ENCODE measurements at regions not wholly inside any gene's neighbourhood (a gene's known extent, or its start where the extent isn't known, plus 50 kb on each side); places are given as distances from the start of the nearest gene placed in this dataset.
"Not testable (repeated sequence)": the region's sequence is repeated elsewhere in the genome, so short reads cannot be mapped to it uniquely, and the experiment has no call there.

DNA sequence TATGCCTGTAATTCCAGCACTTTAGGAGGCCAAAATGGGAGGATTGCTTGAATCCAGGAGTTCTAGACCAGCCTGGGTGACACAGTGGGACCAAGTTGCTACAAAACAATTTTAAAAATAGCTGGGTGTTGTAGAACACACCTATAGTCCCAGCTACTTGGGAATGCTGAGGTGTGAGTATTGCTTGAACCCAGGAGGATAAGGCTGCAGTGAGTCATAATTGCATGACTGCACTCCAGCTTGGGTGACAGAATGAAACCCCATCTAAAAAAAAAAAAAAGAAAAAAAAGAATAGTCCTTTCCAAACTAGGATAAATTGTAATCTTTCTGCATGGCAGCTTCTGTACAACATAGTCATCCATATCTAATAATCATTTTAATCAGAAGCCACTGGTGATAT, 270.1 kb upstream of the INTU start:
- peak; percentile 2 for DNase-seq (ENCODE audit: low read depth)

DNA sequence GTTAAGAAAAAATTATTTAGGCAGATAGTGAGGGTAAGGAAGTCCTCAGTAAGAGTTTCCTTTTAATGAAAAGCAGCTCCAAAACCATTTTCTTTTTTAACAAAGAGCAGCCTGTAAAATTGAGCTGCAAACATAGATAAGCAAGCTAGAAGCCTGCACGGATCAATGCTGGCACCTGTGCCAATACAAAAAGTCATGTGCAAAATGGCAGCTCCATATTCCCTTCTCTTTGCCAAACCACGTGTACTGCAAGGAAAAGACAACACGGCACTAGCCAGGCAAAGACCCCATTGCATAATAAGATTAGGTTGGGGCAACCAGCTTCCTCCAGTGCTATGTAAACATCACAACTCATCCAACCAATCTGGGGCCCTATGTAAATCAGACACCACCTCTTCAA, 268.4 kb upstream of the INTU start:
- DNase-seq (ENCODE audit: low read depth): no peak

DNA sequence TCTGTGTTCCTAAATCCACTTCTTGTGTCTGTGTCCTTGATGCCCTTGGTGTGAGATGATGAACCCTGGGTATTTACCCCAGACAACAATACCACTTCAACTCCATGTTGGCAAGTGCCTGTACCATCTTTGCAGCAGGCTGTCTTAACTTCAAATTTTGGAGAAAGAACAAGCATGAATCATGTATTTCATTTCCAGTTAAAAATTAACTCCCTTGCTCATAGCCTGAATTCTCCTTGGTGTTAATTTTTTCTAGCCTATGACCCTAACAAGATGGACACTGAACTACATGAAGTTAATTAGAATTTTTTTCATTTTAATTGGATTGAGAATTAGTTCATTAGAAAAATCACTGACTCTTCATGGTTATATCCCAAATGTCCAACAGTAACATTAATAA, 267.8 kb upstream of the INTU start:
- DNase-seq (ENCODE audit: low read depth): no peak

DNA sequence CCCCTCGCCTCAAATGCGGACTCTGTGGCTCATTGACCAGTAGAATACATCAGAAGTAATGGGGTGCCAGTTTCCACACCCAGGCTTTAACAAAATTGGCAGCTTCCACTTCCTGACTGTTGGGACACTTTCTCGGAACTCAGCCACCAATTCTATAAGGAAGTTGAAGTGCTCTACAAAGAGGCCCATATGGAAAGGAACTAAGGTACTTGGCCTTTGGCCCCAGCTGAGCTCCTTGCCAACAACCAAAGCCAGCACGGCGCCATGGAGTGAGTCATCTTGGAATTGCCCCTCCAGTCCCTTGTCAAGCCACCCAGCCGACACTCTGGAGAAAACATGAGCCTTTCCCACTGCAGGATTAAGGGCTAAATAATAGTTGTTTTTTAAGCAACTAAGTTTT, 262.2 kb upstream of the INTU start:
- peak; percentile 47 for DNase-seq (ENCODE audit: low read depth)

DNA sequence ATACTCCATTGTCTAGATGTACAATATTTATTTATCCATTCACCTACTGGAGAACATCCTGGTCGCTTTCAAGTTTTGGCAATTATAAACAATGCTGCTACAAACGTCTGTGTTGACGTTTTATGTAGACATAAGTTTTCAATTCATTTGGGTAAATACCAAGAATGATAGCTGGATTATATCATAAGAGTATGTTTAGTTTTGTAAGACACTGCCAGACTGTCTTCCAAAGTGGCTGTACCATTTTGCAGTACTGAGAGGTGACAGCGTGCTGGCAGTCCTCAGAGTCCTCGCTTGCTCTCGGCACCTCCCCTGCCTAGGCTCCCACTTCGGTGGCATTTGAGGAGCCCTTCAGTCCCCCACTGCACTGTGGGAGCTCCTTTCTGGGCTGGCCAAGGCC, 253.3 kb upstream of the INTU start:
- DNase-seq (ENCODE audit: low read depth): no peak

DNA sequence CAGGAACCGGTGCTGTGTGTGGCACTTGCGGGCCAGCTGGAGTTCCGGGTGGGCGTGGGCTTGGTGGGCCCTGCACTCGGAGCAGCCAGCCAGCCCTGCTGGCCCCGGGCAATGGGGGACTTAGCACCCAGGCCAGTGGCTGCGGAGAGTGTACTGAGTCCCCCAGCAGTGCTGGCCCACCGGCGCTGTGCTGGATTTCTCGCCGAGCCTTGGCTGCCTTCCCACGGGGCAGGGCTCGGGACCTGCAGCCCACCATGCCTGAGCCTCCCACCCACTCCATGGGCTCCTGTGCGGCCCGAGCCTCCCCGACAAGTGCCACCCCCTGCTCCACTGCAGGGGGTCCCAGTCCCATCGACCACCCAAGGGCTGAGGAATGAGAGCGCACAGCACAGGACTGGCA, 252.8 kb upstream of the INTU start:
- DNase-seq (ENCODE audit: low read depth): not testable (repeated sequence)

DNA sequence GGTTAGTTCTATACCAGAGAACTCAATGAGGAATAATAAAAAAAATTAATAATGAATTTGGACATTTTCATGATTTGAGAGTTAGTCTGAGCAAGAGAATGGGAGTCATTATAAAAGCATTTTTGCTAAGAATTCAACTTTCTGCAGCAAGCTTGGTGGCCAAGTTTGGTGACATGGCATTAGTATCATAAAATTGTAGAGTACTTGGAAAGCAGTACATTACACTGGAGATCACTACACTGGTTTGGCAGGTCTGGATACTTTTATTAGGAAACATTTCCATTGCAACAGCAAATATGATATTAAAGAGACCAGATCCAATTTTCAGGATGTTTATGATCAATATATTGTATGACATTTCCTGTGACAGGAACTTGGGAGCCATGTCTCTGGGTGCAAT, 249.1 kb upstream of the INTU start:
- DNase-seq (ENCODE audit: low read depth): no peak

DNA sequence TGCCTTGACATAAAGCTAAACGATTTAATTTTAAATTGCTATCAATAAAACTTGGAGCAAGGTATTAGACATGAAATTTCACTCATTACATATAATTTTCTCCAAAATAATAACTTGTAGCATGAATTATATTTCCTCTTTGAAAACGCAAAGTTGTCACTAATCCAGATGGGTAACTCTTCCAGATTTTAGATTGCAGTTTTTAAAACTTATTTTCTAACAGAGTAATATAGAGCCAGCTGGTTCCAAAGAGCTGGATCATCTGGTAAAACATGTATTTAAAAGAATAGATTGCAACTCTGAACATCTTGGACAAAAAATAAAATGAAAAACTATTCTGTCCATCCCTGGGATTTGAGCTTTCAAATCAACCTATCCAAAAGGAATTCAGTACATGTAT, 238.2 kb upstream of the INTU start:
- DNase-seq (ENCODE audit: low read depth): no peak

DNA sequence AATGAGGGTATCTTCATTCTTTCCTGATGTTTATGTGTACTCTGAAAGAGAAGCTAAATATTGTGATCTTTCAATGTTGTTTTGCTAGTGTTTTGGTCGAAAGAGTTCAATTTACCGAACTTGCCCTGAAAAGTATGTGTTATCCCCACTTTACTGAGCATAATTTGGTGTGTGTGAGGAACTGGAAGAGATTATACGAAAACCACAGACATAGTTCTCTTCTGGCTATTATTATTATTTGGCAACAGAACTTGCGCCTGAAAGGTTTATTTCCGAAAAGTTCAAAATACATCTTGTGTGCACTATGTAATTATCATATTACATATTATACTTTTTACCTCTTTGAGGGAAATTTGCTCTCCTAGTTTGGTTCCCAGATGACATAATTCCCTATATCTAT, 232.5 kb upstream of the INTU start:
- DNase-seq (ENCODE audit: low read depth): no peak

DNA sequence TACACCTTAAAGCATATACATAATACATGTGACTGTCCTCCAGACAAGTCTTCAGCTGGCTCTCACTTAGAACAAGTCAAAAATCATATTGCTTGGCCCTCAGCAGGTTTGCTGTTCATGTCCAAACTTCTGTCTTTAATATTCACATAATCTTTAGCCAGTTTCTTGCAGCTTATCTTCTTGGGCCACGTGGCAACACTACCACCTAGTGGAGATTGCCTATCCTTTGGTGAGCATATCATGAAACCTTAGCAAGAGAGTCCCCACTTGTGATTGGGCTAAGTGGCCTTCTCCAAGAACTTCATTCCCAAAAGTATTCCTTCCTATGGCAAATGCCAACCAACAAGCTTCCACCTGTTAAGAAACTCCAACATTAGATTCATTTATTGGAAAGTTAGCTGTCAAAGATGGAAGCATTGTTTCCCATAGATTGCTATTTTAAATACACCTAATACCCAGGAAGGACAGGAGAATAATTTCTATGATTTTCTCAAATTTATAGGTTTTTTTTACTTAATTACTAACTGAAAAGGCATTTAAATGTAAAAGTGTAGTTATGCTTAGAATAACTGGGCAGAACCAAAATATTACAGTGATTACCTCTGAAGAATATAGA, 231.9 kb upstream of the INTU start:
- DNase-seq (ENCODE audit: low read depth): peak; percentile 63

DNA sequence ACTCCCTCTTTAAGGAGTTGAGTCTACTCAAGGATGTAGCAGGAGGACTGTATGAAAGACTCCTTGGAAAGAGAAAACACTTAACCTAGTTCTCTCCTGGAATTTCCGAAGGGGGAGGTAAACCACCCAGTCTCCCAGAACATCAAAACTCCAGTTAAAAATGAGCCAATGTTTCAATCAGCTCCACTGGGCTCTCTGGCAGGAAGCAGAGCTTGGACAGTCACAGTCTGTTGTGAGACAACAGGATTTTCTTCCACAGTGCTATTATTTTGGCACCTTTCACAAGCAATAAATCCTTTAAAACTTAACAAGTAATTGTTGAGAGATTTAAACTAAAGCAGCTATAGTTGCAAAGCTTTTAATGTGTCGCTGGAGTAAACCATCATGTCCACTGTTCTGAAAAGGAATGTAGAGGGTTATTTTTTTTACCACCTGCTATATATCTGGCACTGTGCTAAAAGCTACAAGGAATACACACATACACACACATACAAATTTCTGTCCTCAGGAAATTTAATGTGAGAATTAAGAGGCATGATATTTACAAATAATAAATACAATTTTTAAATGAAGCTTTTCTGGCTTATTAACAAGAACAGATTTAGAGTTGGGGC, 229.2 kb upstream of the INTU start:
- no peak for DNase-seq (ENCODE audit: low read depth)

DNA sequence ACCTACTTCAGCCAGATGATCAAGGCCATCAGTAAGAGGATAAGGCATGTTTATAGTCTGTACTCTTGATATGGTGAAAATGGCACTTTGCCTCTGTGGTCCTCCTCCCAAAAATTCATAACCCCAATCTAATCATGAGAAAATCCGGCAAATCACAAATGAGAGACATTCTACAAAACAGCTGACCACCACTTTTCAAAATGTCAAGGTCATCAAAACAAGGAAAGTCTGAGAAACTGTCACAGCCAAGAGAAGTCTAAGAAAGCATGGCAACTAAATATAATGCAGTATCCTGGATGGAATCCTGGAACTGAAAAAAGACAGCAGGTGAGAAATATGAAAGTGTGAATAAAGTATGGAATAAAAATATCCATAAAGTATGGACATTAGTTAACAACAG, 226.6 kb upstream of the INTU start:
- DNase-seq (ENCODE audit: low read depth): no peak

DNA sequence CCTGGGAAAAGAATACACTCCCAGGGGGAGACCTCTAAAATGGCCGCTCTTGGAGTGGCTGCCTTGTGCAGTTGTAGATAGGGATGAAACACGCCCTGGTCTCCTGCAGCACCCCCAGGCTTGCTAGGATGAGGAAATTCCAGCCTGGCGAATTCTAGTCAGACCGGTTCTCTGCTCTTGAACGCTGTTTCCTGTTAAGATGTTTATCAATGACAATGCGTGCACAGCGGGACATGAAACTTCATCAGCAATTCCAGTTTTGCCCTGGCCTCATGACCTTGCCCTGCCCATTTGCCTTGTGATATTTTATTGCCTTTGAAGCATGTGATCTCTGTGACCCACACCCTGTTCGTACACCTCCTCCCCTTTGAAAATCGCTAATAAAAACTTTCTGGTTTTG, 225.2 kb upstream of the INTU start:
- not testable (repeated sequence) for DNase-seq (ENCODE audit: low read depth)

DNA sequence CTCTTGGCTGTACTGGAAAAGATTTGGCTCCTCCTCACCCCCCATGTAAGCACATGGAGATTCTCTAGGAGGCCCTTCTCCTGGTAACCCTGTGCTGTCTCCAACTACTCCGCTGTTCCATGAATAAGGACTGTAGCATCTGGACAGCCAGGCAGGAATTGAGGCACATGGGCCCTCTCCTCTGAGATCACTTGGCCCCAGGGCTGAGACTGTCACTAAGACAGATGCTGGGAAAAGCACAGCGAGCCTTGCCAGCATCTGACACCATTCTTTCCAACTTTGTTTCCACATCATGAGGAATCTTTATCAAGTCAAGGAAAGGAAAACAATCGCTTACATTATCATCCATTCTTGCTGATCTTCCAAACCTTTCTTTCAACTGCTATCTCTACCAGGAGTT, 222.6 kb upstream of the INTU start:
- no peak for DNase-seq (ENCODE audit: low read depth)

DNA sequence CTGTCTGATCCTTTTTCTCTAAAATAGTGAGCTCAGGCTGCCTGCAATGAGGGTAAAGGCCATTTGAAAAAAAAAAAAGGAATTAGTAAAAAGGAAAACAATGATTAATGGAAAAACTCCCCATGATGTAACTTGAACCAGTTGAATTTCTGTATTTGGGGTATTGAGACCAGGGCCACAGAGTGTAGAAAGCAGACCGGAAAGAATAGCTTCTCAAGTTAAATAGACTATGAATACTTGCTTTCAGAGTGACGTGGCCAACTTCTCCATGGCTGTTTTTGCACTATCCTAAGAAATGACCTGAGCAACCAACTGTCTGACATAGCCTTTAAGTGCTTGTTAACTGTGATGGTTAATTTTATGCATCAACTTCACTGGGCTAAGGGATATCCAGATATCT, 222.1 kb upstream of the INTU start:
- DNase-seq (ENCODE audit: low read depth): no peak

DNA sequence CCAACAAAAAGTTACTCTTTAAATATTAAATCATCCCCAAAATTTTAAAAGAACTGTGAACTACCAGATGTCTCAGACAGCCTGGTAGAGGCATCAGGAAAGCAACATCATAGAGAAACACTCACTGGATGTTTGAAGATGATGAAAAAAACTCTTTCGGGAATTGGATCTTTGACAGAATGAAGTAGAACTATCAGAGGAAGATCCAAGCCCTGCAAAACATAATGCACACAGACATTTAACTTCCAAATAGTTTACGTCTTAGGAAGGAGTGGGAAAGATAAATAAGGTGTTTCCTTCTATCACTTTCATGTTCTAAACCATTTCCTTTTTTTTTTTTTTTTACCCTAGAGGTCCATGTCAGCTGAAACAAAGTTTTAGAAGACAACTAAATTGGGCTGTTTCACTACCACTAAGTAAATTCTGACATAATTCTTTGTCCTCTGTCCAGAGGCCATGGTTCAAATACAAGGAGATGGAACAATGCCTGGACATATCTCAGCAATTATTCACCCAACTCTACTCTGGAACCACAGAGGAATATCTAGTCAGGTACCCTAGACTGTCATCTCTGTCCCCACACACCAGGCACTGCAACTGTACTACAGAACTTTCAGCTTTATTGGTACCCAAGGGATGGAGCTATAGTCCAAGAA, 217.7 kb upstream of the INTU start:
- no peak for DNase-seq (ENCODE audit: low read depth)

DNA sequence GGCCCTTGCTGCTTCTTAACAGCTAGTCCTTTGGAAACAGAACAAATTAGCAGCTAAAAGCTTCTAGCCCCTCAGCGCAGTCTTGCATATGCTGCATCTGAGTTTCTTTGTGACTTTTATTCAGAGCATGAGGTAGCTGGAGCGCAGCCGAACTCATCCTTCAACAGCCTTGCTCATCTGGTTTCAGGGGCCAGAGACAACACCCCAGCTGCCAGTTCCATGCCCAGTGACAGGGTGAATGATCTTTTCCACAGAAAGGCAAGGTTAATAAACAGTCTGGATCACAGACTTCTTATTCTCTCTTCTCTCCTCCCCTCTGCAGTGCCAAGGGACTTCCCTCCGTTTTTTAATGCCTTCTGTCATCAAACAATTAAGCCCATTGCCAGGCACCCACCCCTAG, 216.6 kb upstream of the INTU start:
- DNase-seq (ENCODE audit: low read depth): no peak

DNA sequence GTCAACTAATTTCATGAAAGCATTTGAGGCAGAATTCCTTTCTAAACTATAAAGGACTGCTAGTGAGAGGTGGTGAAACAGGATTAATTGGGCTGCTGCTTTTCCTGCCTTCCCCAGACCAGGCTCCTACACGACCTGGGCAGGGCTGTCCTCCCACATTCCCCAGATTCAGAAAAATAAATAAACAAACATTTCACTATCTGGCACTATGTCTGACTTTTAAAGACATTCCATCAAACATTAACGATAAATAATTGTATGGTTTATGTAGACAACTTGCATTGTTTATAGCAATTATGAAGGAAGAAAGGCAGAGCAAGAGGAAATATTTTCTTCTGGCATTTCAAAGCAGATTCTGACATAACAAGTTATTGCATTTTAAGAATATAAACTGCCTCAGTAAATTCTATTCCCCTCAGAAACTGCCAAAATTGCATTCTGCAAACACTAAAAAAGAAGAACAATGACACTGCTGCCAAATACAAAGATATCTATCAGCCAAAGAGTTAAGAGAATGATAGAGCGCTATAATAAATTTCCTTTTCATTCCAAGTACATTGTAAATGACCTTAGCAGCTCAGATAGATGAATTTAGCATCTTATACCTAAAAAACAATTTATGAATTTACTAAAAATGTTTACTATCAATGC, 214.7 kb upstream of the INTU start:
- no peak for DNase-seq (ENCODE audit: low read depth)

DNA sequence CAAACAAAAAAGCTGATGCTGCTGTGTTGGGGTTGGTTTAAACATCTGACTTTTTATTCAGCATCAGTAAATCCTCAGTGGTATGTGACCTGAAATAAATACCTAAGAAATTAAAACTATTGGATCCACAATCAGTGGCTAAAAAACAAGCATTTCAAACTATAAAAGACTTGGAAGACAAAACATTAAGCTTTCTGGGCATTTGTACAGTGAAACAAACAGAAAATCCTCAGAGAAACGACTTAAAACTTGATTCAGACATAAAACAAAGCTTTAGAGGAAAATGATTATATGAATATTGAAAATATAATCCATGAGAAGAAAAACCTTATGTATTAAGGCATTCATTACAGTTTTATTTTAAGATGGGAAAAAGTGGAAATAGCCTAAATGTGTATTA, 213.3 kb upstream of the INTU start:
- no peak for DNase-seq (ENCODE audit: low read depth)

DNA sequence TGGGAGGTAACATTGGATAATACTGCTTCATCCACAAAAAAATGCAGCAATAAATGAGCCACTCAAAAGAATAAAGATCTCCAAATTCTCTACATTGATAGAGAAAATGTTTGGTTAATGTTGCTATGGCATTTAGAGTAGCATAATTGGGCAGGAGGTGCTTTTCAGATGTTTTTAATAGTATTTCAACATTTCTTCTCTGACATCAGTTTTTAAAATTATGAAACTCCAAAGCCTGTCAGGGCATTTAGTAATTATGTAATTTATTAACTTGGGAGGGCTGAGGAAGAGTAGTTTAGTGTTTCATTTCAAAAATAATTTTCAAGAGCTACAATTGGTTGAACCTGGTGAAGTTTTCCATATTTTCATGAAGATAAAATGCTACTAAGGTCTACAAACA, 211.3 kb upstream of the INTU start:
- DNase-seq (ENCODE audit: low read depth): no peak

DNA sequence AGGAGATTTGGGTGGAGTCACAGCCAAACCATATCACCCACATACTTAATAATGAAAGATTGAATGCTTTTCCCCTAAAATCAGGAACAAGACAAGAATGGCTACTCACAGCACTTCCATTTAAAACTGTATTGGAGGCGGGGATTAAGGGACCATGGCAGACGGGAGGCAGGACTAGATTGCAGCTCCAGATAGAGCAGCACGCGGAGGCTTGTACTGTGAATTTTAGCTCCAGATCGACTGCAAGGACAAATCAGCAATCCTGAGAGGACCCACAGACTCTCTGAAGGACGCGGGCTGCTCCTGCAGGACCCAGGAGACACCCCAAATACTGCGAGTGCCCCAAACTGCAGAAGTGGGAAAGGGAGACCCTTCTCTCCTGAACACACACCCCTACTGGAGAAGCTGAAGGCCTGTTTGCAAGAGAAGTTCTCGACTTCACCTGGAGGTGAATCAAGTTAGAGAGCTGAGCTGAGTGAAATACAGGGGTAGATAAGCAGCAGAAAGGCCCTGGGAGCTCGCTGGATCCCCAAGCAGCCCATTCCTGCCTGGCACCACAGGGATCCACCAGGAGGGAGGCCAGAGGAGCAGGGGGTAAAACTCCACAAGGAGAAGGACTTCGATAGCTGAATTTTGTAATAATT, 207.4 kb upstream of the INTU start:
- DNase-seq (ENCODE audit: low read depth): no peak

DNA sequence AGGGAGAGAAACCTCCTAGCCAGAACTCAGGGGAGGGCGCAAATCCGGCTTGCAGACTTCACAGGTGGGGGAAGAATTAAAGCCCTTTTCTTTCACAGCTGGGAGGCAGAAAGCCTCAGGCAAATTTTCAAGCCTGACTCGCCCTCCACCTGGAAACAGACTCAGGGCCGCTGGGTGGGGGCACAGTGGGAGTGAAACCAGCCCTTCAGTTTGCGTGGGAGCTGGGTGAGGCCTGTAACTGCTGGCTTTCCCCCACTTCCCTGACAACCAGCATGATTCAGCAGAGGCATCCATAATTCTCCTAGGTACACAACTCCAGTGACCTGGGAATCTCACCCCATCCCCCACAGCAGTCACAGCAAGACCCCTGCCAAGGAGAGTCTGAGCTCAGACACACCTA, 206.9 kb upstream of the INTU start:
- DNase-seq (ENCODE audit: low read depth): no peak

DNA sequence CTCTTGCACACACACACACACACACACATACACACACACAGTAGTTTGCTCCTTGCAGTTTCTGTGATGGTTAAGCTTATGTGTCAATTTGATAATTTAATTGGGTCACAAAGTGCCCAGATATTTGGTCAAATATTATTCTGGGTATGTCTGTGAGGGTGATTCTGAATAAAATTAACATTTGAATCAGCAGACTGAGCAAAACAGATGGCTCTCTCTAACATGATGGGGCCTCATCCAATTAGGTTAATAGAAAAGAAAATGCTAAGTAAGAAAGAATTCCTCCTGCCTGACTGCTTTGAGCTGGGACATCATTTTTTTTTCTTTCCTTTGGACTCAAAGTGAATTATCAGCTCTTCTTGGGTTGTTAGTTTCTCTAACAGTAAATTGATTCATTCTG, 191.2 kb upstream of the INTU start:
- no peak for DNase-seq (ENCODE audit: low read depth)
